ENCODE measurements at regions not wholly inside any gene's neighbourhood (a gene's known extent, or its start where the extent isn't known, plus 50 kb on each side); places are given as distances from the start of the nearest gene placed in this dataset.
"Not testable (repeated sequence)": the region's sequence is repeated elsewhere in the genome, so short reads cannot be mapped to it uniquely, and the experiment has no call there.

- no peak overlapping the region for H3K27ac ChIP-seq (ENCODE audit: low read length)
- no CpG with 5 or more reads among the region's 3 CpGs for WGBS (ENCODE audit: insufficient coverage)
- no peaks in the 10 kb centered on the region for H3K4me1 ChIP-seq (ENCODE audit: control insufficient read depth in 1 of 2, extremely low read depth in 1 of 2, insufficient read depth in 2 of 2, low read length in 2 of 2)
- Mint-ChIP-seq H3K4me3 (no peak overlapping the region), H3K4me1 (no peaks in the 10 kb centered on the region), H3K27ac (no peak overlapping the region), H3K9me3 (peaks cover 7 to 16% (median 11%) of the 10 kb centered on the region in 3 donors), H3K27me3 (no peaks in the 10 kb centered on the region), H3K36me3 (no peaks in the 10 kb centered on the region)
- H3K36me3 ChIP-seq (ENCODE audit: control insufficient read depth in 2 of 2, extremely low read depth in 1 of 2, insufficient read depth in 1 of 2, low read length in 1 of 2) = no peaks in the 10 kb centered on the region
- no peaks in the 10 kb centered on the region for H3K27me3 ChIP-seq (replicated peaks in 1 of 2; ENCODE audit: control insufficient read depth in 2 of 2, extremely low read depth in 1 of 2, insufficient read depth in 2 of 2, low read length in 1 of 2)
- no peak overlapping the region for H3K4me3 ChIP-seq (ENCODE audit: control insufficient read depth in 1 of 2, extremely low read depth in 1 of 2, low read length in 1 of 2)
- POLR2A ChIA-PET = no interaction called here
- ATAC-seq (replicated peaks in 1 of 4) (no peak), DNase-seq (no peak)
- H3K9me3 ChIP-seq = no peaks in the 10 kb centered on the region
- CTCF ChIA-PET = no interaction called here
Measured at GRCh38 chr13:104616990-104617389, 1550.8 kb upstream of the SLC10A2 start.

- Histone ChIP-seq H3K36me3 (ENCODE audit: control insufficient read depth in 2 of 2, extremely low read depth in 1 of 2, insufficient read depth in 1 of 2, low read length in 1 of 2) (no peaks in the 10 kb centered on the region), H3K4me3 (ENCODE audit: control insufficient read depth in 1 of 2, extremely low read depth in 1 of 2, low read length in 1 of 2) (no peak overlapping the region), H3K27me3 (replicated peaks in 1 of 2; ENCODE audit: control insufficient read depth in 2 of 2, extremely low read depth in 1 of 2, insufficient read depth in 2 of 2, low read length in 1 of 2) (no peaks in the 10 kb centered on the region), H3K9me3 (no peaks in the 10 kb centered on the region), H3K27ac (ENCODE audit: low read length) (no peak overlapping the region), H3K4me1 (ENCODE audit: control insufficient read depth in 1 of 2, extremely low read depth in 1 of 2, insufficient read depth in 2 of 2, low read length in 2 of 2) (no peaks in the 10 kb centered on the region)
- POLR2A ChIA-PET = no interaction called here
- WGBS (ENCODE audit: insufficient coverage) = 81% methylated on average over 6 of the region's 7 CpGs
- H3K27me3 Mint-ChIP-seq = no peaks in the 10 kb centered on the region
- H3K4me1 Mint-ChIP-seq = no peaks in the 10 kb centered on the region
- peaks cover 7 to 16% (median 11%) of the 10 kb centered on the region in 3 donors for H3K9me3 Mint-ChIP-seq
- H3K4me3 Mint-ChIP-seq = no peak overlapping the region
- ATAC-seq (replicated peaks in 1 of 4) (no peak), DNase-seq (no peak)
- no peaks in the 10 kb centered on the region for H3K36me3 Mint-ChIP-seq
- CTCF ChIA-PET = interaction anchor here in 1 of 2 donors (0.5 kb wide), 1 partner anchor 215 kb away, joined by 3 read pairs; no protein-coding TSS in a partner anchor
- H3K27ac Mint-ChIP-seq = no peak overlapping the region
Measured at GRCh38 chr13:104614361-104615145, 1548.3 kb upstream of the SLC10A2 start.

GRCh38 chr13:104608331-104608730 lies 1542.1 kb upstream of the SLC10A2 start:
- Histone ChIP-seq H3K27me3 (replicated peaks in 1 of 2; ENCODE audit: control insufficient read depth in 2 of 2, extremely low read depth in 1 of 2, insufficient read depth in 2 of 2, low read length in 1 of 2) (no peaks in the 10 kb centered on the region), H3K9me3 (no peaks in the 10 kb centered on the region), H3K4me3 (ENCODE audit: control insufficient read depth in 1 of 2, extremely low read depth in 1 of 2, low read length in 1 of 2) (no peak overlapping the region), H3K27ac (ENCODE audit: low read length) (no peak overlapping the region), H3K4me1 (ENCODE audit: control insufficient read depth in 1 of 2, extremely low read depth in 1 of 2, insufficient read depth in 2 of 2, low read length in 2 of 2) (no peaks in the 10 kb centered on the region), H3K36me3 (ENCODE audit: control insufficient read depth in 2 of 2, extremely low read depth in 1 of 2, insufficient read depth in 1 of 2, low read length in 1 of 2) (no peaks in the 10 kb centered on the region)
- CTCF ChIA-PET = no interaction called here
- ATAC-seq (replicated peaks in 1 of 4) = peak in 1 of 4 experiments; percentile 42
- peaks cover 0 to 2% of the 10 kb centered on the region in 2 donors for H3K27me3 Mint-ChIP-seq
- no peaks in the 10 kb centered on the region for H3K36me3 Mint-ChIP-seq
- POLR2A ChIA-PET = no interaction called here
- no peak overlapping the region for H3K4me3 Mint-ChIP-seq
- H3K9me3 Mint-ChIP-seq = no peaks in the 10 kb centered on the region
- no peak for DNase-seq
- H3K27ac Mint-ChIP-seq = no peak overlapping the region
- H3K4me1 Mint-ChIP-seq = peaks cover 0 to 7% (median 0%) of the 10 kb centered on the region in 3 donors
- no CpG with 5 or more reads among the region's 2 CpGs for WGBS (ENCODE audit: insufficient coverage)

- H3K9me3 Mint-ChIP-seq; H3K4me1 Mint-ChIP-seq; H3K4me3 Mint-ChIP-seq; H3K36me3 Mint-ChIP-seq; CTCF ChIA-PET; H3K36me3 ChIP-seq (ENCODE audit: control insufficient read depth in 2 of 2, extremely low read depth in 1 of 2, insufficient read depth in 1 of 2, low read length in 1 of 2); H3K27me3 ChIP-seq (replicated peaks in 1 of 2; ENCODE audit: control insufficient read depth in 2 of 2, extremely low read depth in 1 of 2, insufficient read depth in 2 of 2, low read length in 1 of 2); H3K9me3 ChIP-seq; H3K27ac Mint-ChIP-seq; H3K27ac ChIP-seq (ENCODE audit: low read length); H3K4me1 ChIP-seq (ENCODE audit: control insufficient read depth in 1 of 2, extremely low read depth in 1 of 2, insufficient read depth in 2 of 2, low read length in 2 of 2); H3K4me3 ChIP-seq (ENCODE audit: control insufficient read depth in 1 of 2, extremely low read depth in 1 of 2, low read length in 1 of 2); H3K27me3 Mint-ChIP-seq; ATAC-seq (replicated peaks in 1 of 4); DNase-seq; POLR2A ChIA-PET: not testable (repeated sequence)
- 88% methylated on average over 1 of the region's 7 CpGs for WGBS (ENCODE audit: insufficient coverage)
Measured at GRCh38 chr13:104605435-104605834, 1539.2 kb upstream of the SLC10A2 start.

- H3K9me3 ChIP-seq = no peaks in the 10 kb centered on the region
- Mint-ChIP-seq H3K4me3 (no peak overlapping the region), H3K36me3 (no peaks in the 10 kb centered on the region), H3K9me3 (peaks cover 0 to 4% (median 4%) of the 10 kb centered on the region in 3 donors), H3K27me3 (no peaks in the 10 kb centered on the region), H3K4me1 (no peaks in the 10 kb centered on the region), H3K27ac (no peak overlapping the region)
- H3K36me3 ChIP-seq (ENCODE audit: control insufficient read depth in 2 of 2, extremely low read depth in 1 of 2, insufficient read depth in 1 of 2, low read length in 1 of 2) = no peaks in the 10 kb centered on the region
- no CpG with 5 or more reads among the region's 2 CpGs for WGBS (ENCODE audit: insufficient coverage)
- H3K27ac ChIP-seq (ENCODE audit: low read length) = no peak overlapping the region
- POLR2A ChIA-PET = interaction anchor here in 1 of 2 donors (0.5 kb wide), 1 partner anchor 32 kb away, joined by 4 read pairs; no protein-coding TSS in a partner anchor
- DNase-seq (no peak), ATAC-seq (replicated peaks in 1 of 4) (no peak)
- H3K4me3 ChIP-seq (ENCODE audit: control insufficient read depth in 1 of 2, extremely low read depth in 1 of 2, low read length in 1 of 2) = no peak overlapping the region
- H3K4me1 ChIP-seq (ENCODE audit: control insufficient read depth in 1 of 2, extremely low read depth in 1 of 2, insufficient read depth in 2 of 2, low read length in 2 of 2) = no peaks in the 10 kb centered on the region
- no peaks in the 10 kb centered on the region for H3K27me3 ChIP-seq (replicated peaks in 1 of 2; ENCODE audit: control insufficient read depth in 2 of 2, extremely low read depth in 1 of 2, insufficient read depth in 2 of 2, low read length in 1 of 2)
- CTCF ChIA-PET = interaction anchor here in 1 of 2 donors (0.6 kb wide), 1 partner anchor 64 kb away, joined by 6 read pairs; no protein-coding TSS in a partner anchor
Measured at GRCh38 chr13:104597546-104598180, 1531.4 kb upstream of the SLC10A2 start.

- Histone ChIP-seq H3K27ac (ENCODE audit: low read length) (no peak overlapping the region), H3K4me1 (ENCODE audit: control insufficient read depth in 1 of 2, extremely low read depth in 1 of 2, insufficient read depth in 2 of 2, low read length in 2 of 2) (no peaks in the 10 kb centered on the region), H3K9me3 (no peaks in the 10 kb centered on the region), H3K4me3 (ENCODE audit: control insufficient read depth in 1 of 2, extremely low read depth in 1 of 2, low read length in 1 of 2) (no peak overlapping the region), H3K27me3 (replicated peaks in 1 of 2; ENCODE audit: control insufficient read depth in 2 of 2, extremely low read depth in 1 of 2, insufficient read depth in 2 of 2, low read length in 1 of 2) (no peaks in the 10 kb centered on the region), H3K36me3 (ENCODE audit: control insufficient read depth in 2 of 2, extremely low read depth in 1 of 2, insufficient read depth in 1 of 2, low read length in 1 of 2) (no peaks in the 10 kb centered on the region)
- WGBS (ENCODE audit: insufficient coverage) = 86% methylated on average over 1 of the region's 3 CpGs
- Mint-ChIP-seq H3K4me3 (no peak overlapping the region), H3K4me1 (no peaks in the 10 kb centered on the region), H3K9me3 (peaks cover 0 to 4% (median 0%) of the 10 kb centered on the region in 3 donors), H3K27ac (no peak overlapping the region), H3K36me3 (no peaks in the 10 kb centered on the region), H3K27me3 (no peaks in the 10 kb centered on the region)
- no peak for DNase-seq
- ATAC-seq (replicated peaks in 1 of 4) = no peak
- ChIA-PET CTCF (no interaction called here), POLR2A (no interaction called here)
Measured at GRCh38 chr13:104595511-104595910, 1529.3 kb upstream of the SLC10A2 start.
